HCT116 (cell line): ENCODE measurements at regions not wholly inside any gene's neighbourhood (a gene's known extent, or its start where the extent isn't known, plus 50 kb on each side); places are given as distances from the start of the nearest gene placed in this dataset.

ENCODE experiments used
- ATAC-seq: fragments of 200-7000 bp; cut with Tn5 transposase; 2 replicates; pipeline ENCODE4 v1.9.1; 2020; ENCODE audit warnings: mild to moderate bottlenecking, moderate library complexity
- BruUV-seq: library from RNA; stranded (reverse); fragments of 400-500 nt; replicated peaks from 2 replicates; lab custom pipeline; 2021; lab: Mats Ljungman, UMichigan
- CTCF ChIA-PET: fragments of 300-600 bp; sonication (Branson Sonifier 250); formaldehyde crosslinking; loops from one replicate; lab custom pipeline; 2021; ENCODE audit warnings: antibody characterized with exemption; lab: Charles Lee
- POLR2A ChIA-PET: fragments of 300-600, 350-600 bp; sonication (Branson Sonifier 250); formaldehyde crosslinking; loops from one replicate; lab custom pipeline; 2021; ENCODE audit warnings: antibody characterized with exemption; lab: Charles Lee
- RAD21 ChIA-PET, 2 experiments: fragments of 300-600 bp; sonication (Branson Sonifier 250); formaldehyde crosslinking; loops; one replicate each; lab custom pipeline; 2023; ENCODE audit warnings: low total read pairs in 2 of 2; ENCODE audit not compliant: uncharacterized antibody in 2 of 2, unreplicated experiment in 2 of 2, low non-redundant PET in 1 of 2; lab: Charles Lee
- DNase-seq: peaks from one replicate; pipeline ENCODE4 v3.0.0-alpha.2; 2010; ENCODE audit warnings: low read depth, low spot score
- H2AFZ ChIP-seq: fragments of 200-600 bp; shearing (Covaris generic), sonication (generic); 2 replicates; pipeline ENCODE4 v1.6.1; 2017; ENCODE audit warnings: low read depth, mixed run types, mixed read lengths, antibody characterized with exemption, low read length; ENCODE audit not compliant: poor library complexity, severe bottlenecking
- H3K27ac ChIP-seq: 2 replicates; pipeline ENCODE4 v1.5.1; 2012; ENCODE audit warnings: low read depth, low read length
- H3K27me3 ChIP-seq: fragments of 200-600 bp; sonication (generic); 2 replicates; pipeline ENCODE4 v1.6.1; 2016; ENCODE audit warnings: mixed run types, low read length, mixed read lengths; ENCODE audit not compliant: insufficient read depth
- H3K36me3 ChIP-seq, 2 experiments: fragments of 200-500 bp in 1 of 2; fragments of 200-600 bp in 1 of 2; sonication (Bioruptor generic) in 1 of 2; sonication (generic) in 1 of 2; 2 replicates each; pipeline versions ENCODE4 v1.5.1 to v1.6.1; 2014 to 2016; ENCODE audit warnings: low read length in 2 of 2, inconsistent platforms in 1 of 2, mixed read lengths in 1 of 2, mixed run types in 1 of 2; ENCODE audit not compliant: insufficient read depth in 2 of 2, control insufficient read depth in 1 of 2
- H3K4me1 ChIP-seq, 2 experiments: fragments of 200-600 bp in 1 of 2; sonication (generic) in 1 of 2; 2 replicates each; pipeline versions ENCODE4 v1.5.1 to v1.6.1; 2012 to 2017; ENCODE audit warnings: low read length in 2 of 2, inconsistent platforms in 1 of 2, mild to moderate bottlenecking in 1 of 2, mixed read lengths in 1 of 2, mixed run types in 1 of 2, moderate library complexity in 1 of 2; ENCODE audit not compliant: insufficient read depth in 2 of 2, control insufficient read depth in 1 of 2
- H3K4me2 ChIP-seq: fragments of 200-600 bp; sonication (generic); 2 replicates; pipeline ENCODE4 v1.6.1; 2017; ENCODE audit warnings: mixed run types, low read length, mixed read lengths
- H3K4me3 ChIP-seq, 2 experiments: fragments of 200-600 bp in 1 of 2; sonication (generic) in 1 of 2; replicated peaks in 1 of 2; 2 replicates each; pipeline ENCODE4 v1.5.1; 2011 to 2016; ENCODE audit warnings: low read length in 2 of 2, control low read depth in 1 of 2, low read depth in 1 of 2, mild to moderate bottlenecking in 1 of 2, mixed read lengths in 1 of 2, mixed run types in 1 of 2
- H3K79me2 ChIP-seq: fragments of 200-600 bp; sonication (generic); 2 replicates; pipeline ENCODE4 v1.6.1; 2017; ENCODE audit warnings: mild to moderate bottlenecking, mixed run types, low read length, moderate library complexity, mixed read lengths; ENCODE audit not compliant: insufficient read depth
- H3K9ac ChIP-seq: fragments of 200-600 bp; sonication (generic); 2 replicates; pipeline ENCODE4 v1.6.1; 2016; ENCODE audit warnings: low read length, mixed read lengths
- H3K9me2 ChIP-seq: fragments of 200-600 bp; sonication (generic), shearing (Covaris generic); 2 replicates; pipeline ENCODE4 v1.6.1; 2017; ENCODE audit warnings: mixed run types, mild to moderate bottlenecking, moderate library complexity; ENCODE audit not compliant: insufficient read depth
- H3K9me3 ChIP-seq, 2 experiments: fragments of 200-500 bp in 1 of 2; fragments of 200-600 bp in 1 of 2; sonication (Bioruptor generic) in 1 of 2; sonication (generic) in 1 of 2; 2 replicates each; pipeline ENCODE4 v1.6.1; 2014 to 2017; ENCODE audit warnings: low read length in 2 of 2, mixed read lengths in 2 of 2, inconsistent platforms in 1 of 2, low read depth in 1 of 2, mild to moderate bottlenecking in 1 of 2, mixed run types in 1 of 2, moderate library complexity in 1 of 2; ENCODE audit not compliant: control insufficient read depth in 1 of 2, insufficient read depth in 1 of 2
- H4K20me1 ChIP-seq: fragments of 200-600 bp; sonication (generic), shearing (Covaris generic); 2 replicates; pipeline ENCODE4 v1.6.1; 2017; ENCODE audit warnings: mixed run types, mild to moderate bottlenecking, moderate library complexity; ENCODE audit not compliant: insufficient read depth
- ATF3 ChIP-seq: IDR thresholded peaks from 2 replicates; pipeline ENCODE4 v1.6.1; 2012
- CBX3 ChIP-seq: IDR thresholded peaks from 2 replicates; pipeline ENCODE4 v1.6.1; 2012; ENCODE audit warnings: low read depth
- CEBPB ChIP-seq: IDR thresholded peaks from 2 replicates; pipeline ENCODE4 v1.6.1; 2012; ENCODE audit warnings: low read depth
- CTCF ChIP-seq, 3 experiments: fragments of 200-600 bp in 1 of 3; sonication (generic) in 1 of 3; IDR thresholded peaks in 2 of 3; conservative IDR thresholded peaks in 1 of 3; 2 replicates each; pipeline ENCODE4 v1.5.1; 2012 to 2017; ENCODE audit warnings: low read depth in 2 of 3, low read length in 2 of 3, antibody characterized with exemption in 1 of 3, borderline replicate concordance in 1 of 3, control low read depth in 1 of 3, mild to moderate bottlenecking in 1 of 3, mixed read lengths in 1 of 3, mixed run types in 1 of 3, moderate library complexity in 1 of 3; ENCODE audit not compliant: insufficient read depth in 1 of 3
- EGR1 ChIP-seq: IDR thresholded peaks from 2 replicates; pipeline ENCODE4 v1.6.1; 2012; ENCODE audit warnings: low read depth
- EZH2 ChIP-seq: fragments of 200-600 bp; sonication (generic); IDR thresholded peaks from 2 replicates; pipeline ENCODE4 v1.6.1; 2017; ENCODE audit warnings: antibody characterized with exemption, mixed run types
- EZH2phosphoT487 ChIP-seq: fragments of 200-600 bp; IDR thresholded peaks from 2 replicates; pipeline ENCODE4 v1.6.1; 2018; ENCODE audit warnings: antibody characterized with exemption, borderline replicate concordance
- JUND ChIP-seq: IDR thresholded peaks from 2 replicates; pipeline ENCODE4 v1.6.1; 2012
- POLR2A ChIP-seq: IDR thresholded peaks from 2 replicates; pipeline ENCODE4 v1.7.0; 2011; ENCODE audit warnings: borderline replicate concordance; ENCODE audit not compliant: insufficient read depth, insufficient read length; ENCODE audit errors: extremely low read depth
- RAD21 ChIP-seq: IDR thresholded peaks from 2 replicates; pipeline ENCODE4 v1.6.1; 2012; ENCODE audit warnings: low read depth, mild to moderate bottlenecking
- SIN3A ChIP-seq: IDR thresholded peaks from 2 replicates; pipeline ENCODE4 v1.6.1; 2012; ENCODE audit warnings: low read depth
- TCF7L2 ChIP-seq: IDR thresholded peaks from 2 replicates; pipeline ENCODE4 v1.7.0; 2011; ENCODE audit warnings: borderline replicate concordance, inconsistent platforms; ENCODE audit not compliant: insufficient read depth, insufficient read length; ENCODE audit errors: extremely low read depth
- YY1 ChIP-seq: IDR thresholded peaks from 2 replicates; pipeline ENCODE4 v1.6.1; 2011; ENCODE audit warnings: low read length, low read depth, moderate library complexity, mild to moderate bottlenecking; ENCODE audit not compliant: insufficient replicate concordance; ENCODE audit errors: extremely low read depth
- ZFX ChIP-seq: fragments of 450-650 bp; IDR thresholded peaks from 2 replicates; pipeline ENCODE4 v1.6.1; 2017
- intact Hi-C: fragments of 100-400 bp; cut with micrococcal nuclease; formaldehyde crosslinking; loops from 2 replicates; pipeline ENCODE4 v1.10.0; 2022

- TF ChIP-seq CTCF (IDR thresholded peaks at IDR 0.05 in 2 of 3, conservative IDR thresholded peaks at IDR 0.05 in 1 of 3; ENCODE audit: borderline replicate concordance in 1 of 3, insufficient read depth in 1 of 3, low read depth in 2 of 3, low read length in 2 of 3), result no peak
These were observed 220.3 kb upstream of the SKOR2 start (continued) for GRCh38 chr18:47471784-47472183.

GRCh38 chr18:47470941-47471340 lies 219.5 kb upstream of the SKOR2 start:
- no peak for ATAC-seq
- BruUV-seq, result no TSS peak
- Histone ChIP-seq H3K36me3 (no peaks in the 10 kb centered on the region), H3K4me1 (no peaks in the 10 kb centered on the region), H2AFZ (no peak overlapping the region), H3K9me2 (no peaks in the 10 kb centered on the region), H4K20me1 (no peaks in the 10 kb centered on the region; the same call in 1 of the 2 replicates), H3K4me3 (no peak overlapping the region), H3K4me2 (no peak overlapping the region), H3K27me3 (peaks cover 57% of the 10 kb centered on the region), H3K9me3 (no peaks in the 10 kb centered on the region), H3K27ac (no peak overlapping the region), H3K79me2 (no peaks in the 10 kb centered on the region), H3K9ac (no peak overlapping the region)
- ChIA-PET POLR2A (no interaction called here), CTCF (no interaction called here), RAD21 (no interaction called here)
- intact Hi-C loops, result no loop called here
- TF ChIP-seq SIN3A (no peak), CEBPB (no peak), EZH2 (no peak), JUND (no peak), POLR2A (no peak), EGR1 (no peak), CBX3 (no peak), ATF3 (no peak), CTCF (IDR thresholded peaks at IDR 0.05 in 2 of 3, conservative IDR thresholded peaks at IDR 0.05 in 1 of 3; ENCODE audit: borderline replicate concordance in 1 of 3, insufficient read depth in 1 of 3, low read depth in 2 of 3, low read length in 2 of 3) (no peak), EZH2phosphoT487 (no peak), TCF7L2 (no peak), YY1 (no peak), RAD21 (no peak), ZFX (no peak)
- no peak for DNase-seq
